ENCODE measurements at regions not wholly inside any gene's neighbourhood (a gene's known extent, or its start where the extent isn't known, plus 50 kb on each side); places are given as distances from the start of the nearest gene placed in this dataset.
"Not testable (repeated sequence)": the region's sequence is repeated elsewhere in the genome, so short reads cannot be mapped to it uniquely, and the experiment has no call there.

- H3K27ac ChIP-seq = not testable (repeated sequence)
Observed at GRCh38 chr4:86413426-86413825, 53.6 kb upstream of the MAPK10 start.

- no peak for TF ChIP-seq CTCF (conservative IDR thresholded peaks at IDR 0.05)
- H3K27ac ChIP-seq = no peak overlapping the region
Observed at GRCh38 chr4:86414686-86415085, 54.8 kb upstream of the MAPK10 start.

DNA sequence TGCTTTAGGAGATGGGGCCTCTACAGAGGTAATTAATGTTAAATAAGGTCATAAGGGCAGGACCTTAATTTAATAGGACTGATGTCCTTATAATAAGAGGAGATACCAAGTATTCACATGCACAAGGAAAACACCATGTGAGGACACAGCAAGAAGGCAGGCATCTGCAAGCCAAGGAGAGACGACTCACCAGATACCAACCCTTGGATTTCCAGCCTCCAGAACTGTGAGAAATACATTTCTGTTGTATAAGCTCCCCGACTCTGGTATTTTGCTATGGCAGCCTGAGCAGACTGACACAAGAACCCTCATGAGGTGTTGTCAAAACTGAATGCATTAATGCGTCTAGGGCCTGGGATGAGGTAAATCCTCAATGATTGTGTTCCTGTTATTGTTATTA lies 56.2 kb upstream of the MAPK10 start:
- no peak for TF ChIP-seq CTCF (conservative IDR thresholded peaks at IDR 0.05)
- no peak overlapping the region for H3K27ac ChIP-seq

- TF ChIP-seq CTCF (conservative IDR thresholded peaks at IDR 0.05) = no peak
- H3K27ac ChIP-seq = no peak overlapping the region
Observed at GRCh38 chr4:86421461-86421860, 61.6 kb upstream of the MAPK10 start.

- no peak overlapping the region for H3K27ac ChIP-seq
- no peak for TF ChIP-seq CTCF (conservative IDR thresholded peaks at IDR 0.05)
Observed at GRCh38 chr4:86431543-86432116, 71.8 kb upstream of the MAPK10 start.

GRCh38 chr4:86432559-86433134 lies 72.8 kb upstream of the MAPK10 start:
- TF ChIP-seq CTCF (conservative IDR thresholded peaks at IDR 0.05) = no peak
- H3K27ac ChIP-seq = no peak overlapping the region

GRCh38 chr4:86439293-86439692 lies 79.4 kb upstream of the MAPK10 start:
- no peak overlapping the region for H3K27ac ChIP-seq
- TF ChIP-seq CTCF (conservative IDR thresholded peaks at IDR 0.05) = no peak

DNA sequence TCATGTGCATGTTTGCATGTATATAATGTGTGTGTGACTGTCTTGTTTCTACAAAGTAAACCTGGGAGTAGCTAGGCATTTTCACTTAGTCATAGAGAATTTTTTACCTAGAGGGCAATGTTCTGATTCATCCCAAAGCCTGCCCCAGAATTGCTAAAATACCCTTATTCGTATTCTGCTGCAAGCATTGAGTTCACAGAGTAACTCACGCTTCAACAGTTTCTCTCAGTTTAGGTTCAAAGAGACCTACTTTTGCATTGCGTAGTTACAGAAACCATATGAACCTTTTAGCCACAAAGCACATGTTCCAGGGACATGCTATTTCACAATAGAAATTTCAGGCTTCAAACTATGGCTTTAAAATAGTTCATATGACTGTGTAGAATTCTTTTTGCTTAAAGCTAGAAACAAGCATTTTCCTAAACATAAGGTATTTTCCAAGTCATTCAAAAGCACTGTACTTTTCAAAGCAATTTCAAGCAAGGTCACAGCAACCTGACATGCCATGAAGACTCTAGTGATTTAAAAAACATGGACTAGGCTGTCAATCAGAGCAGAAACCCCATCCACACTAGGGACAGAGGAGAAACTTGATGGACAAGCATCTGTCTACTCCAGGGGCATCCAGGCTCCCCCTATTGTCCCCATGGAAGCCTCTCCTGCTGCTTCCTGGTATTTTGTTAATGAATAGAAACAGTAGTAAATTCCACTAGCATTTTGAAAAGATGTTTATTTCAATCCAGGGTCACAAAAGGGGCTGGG lies 81.5 kb upstream of the MAPK10 start:
- no peak for TF ChIP-seq CTCF (conservative IDR thresholded peaks at IDR 0.05)
- no peak overlapping the region for H3K27ac ChIP-seq
